IMR-90 (cell line): ENCODE measurements at regions not wholly inside any gene's neighbourhood (a gene's known extent, or its start where the extent isn't known, plus 50 kb on each side); places are given as distances from the start of the nearest gene placed in this dataset.

ENCODE experiments used
- ATAC-seq: fragments of 200-7000 bp; cut with Tn5 transposase; 2 replicates; pipeline ENCODE4 v1.9.1; 2020; ENCODE audit warnings: low read depth, mild to moderate bottlenecking, moderate library complexity
- BruUV-seq: library from RNA; stranded (reverse); fragments of 400-500 nt; replicated peaks from 2 replicates; lab custom pipeline; 2021; lab: Mats Ljungman, UMichigan
- CTCF ChIA-PET: fragments of 300-600 bp; formaldehyde crosslinking; extraction: SDS; loops from one replicate; lab custom pipeline; 2021; ENCODE audit warnings: antibody characterized with exemption; lab: Yijun Ruan, JAX
- POLR2A ChIA-PET: fragments of 300-600 bp; sonication (Branson Sonifier 250); formaldehyde crosslinking; loops from one replicate; lab custom pipeline; 2022; ENCODE audit warnings: antibody characterized with exemption; ENCODE audit not compliant: unreplicated experiment; lab: Charles Lee
- DNase-seq: peaks from one replicate; pipeline ENCODE4 v3.0.0; 2013
- H2AFZ ChIP-seq: replicated peaks from 2 replicates; pipeline ENCODE3; 2013; ENCODE audit warnings: low read length, mild to moderate bottlenecking; ENCODE audit not compliant: poor library complexity
- H2AK5ac ChIP-seq: 2 replicates; pipeline ENCODE4 v1.6.1; 2013; ENCODE audit warnings: low read depth, low read length, inconsistent platforms
- H2AK9ac ChIP-seq: replicated peaks from 2 replicates; pipeline ENCODE3; 2013; ENCODE audit warnings: mild to moderate bottlenecking, low read depth, low read length, moderate library complexity; ENCODE audit not compliant: poor library complexity
- H2BK120ac ChIP-seq: 2 replicates; pipeline ENCODE4 v1.6.1; 2013; ENCODE audit warnings: low read depth, low read length, inconsistent platforms
- H2BK15ac ChIP-seq: 3 replicates; pipeline ENCODE4 v1.6.1; 2013; ENCODE audit warnings: low read depth, low read length, inconsistent platforms
- H2BK20ac ChIP-seq: 2 replicates; pipeline ENCODE4 v1.6.1; 2013; ENCODE audit warnings: low read depth, mild to moderate bottlenecking, inconsistent platforms, low read length, moderate library complexity
- H2BK5ac ChIP-seq: 2 replicates; pipeline ENCODE4 v1.6.1; 2013; ENCODE audit warnings: mild to moderate bottlenecking, low read depth, low read length, inconsistent platforms; ENCODE audit not compliant: poor library complexity, severe bottlenecking
- H3K14ac ChIP-seq: replicated peaks from 2 replicates; pipeline ENCODE4 v1.6.1; 2013; ENCODE audit warnings: low read depth, low read length, inconsistent platforms
- H3K18ac ChIP-seq: 2 replicates; pipeline ENCODE4 v1.6.1; 2013; ENCODE audit warnings: low read depth, low read length, control low read depth
- H3K23ac ChIP-seq: 2 replicates; pipeline ENCODE4 v1.6.1; 2013; ENCODE audit warnings: low read depth, low read length, inconsistent platforms
- H3K27ac ChIP-seq: 2 replicates; pipeline ENCODE4 v1.5.1; 2013; ENCODE audit warnings: mild to moderate bottlenecking, control low read depth, low read length; ENCODE audit not compliant: insufficient read depth
- H3K27me3 ChIP-seq: 2 replicates; pipeline ENCODE4 v1.6.1; 2013; ENCODE audit warnings: low read length; ENCODE audit not compliant: control insufficient read depth, insufficient read depth
- H3K36me3 ChIP-seq: 2 replicates; pipeline ENCODE4 v1.6.1; 2013; ENCODE audit warnings: low read length, mixed read lengths; ENCODE audit not compliant: control insufficient read depth, insufficient read depth
- H3K4ac ChIP-seq: 2 replicates; pipeline ENCODE4 v1.6.1; 2013; ENCODE audit warnings: low read depth, low read length, inconsistent platforms
- H3K4me1 ChIP-seq: 2 replicates; pipeline ENCODE4 v1.6.1; 2013; ENCODE audit warnings: low read length, mixed read lengths; ENCODE audit not compliant: control insufficient read depth, insufficient read depth
- H3K4me2 ChIP-seq: 2 replicates; pipeline ENCODE4 v1.6.1; 2013; ENCODE audit warnings: low read depth, mild to moderate bottlenecking, control low read depth, low read length, moderate library complexity
- H3K4me3 ChIP-seq: 2 replicates; pipeline ENCODE4 v1.5.1; 2013; ENCODE audit warnings: low read depth, mild to moderate bottlenecking, control low read depth, low read length, moderate library complexity; ENCODE audit not compliant: insufficient read depth
- H3K56ac ChIP-seq: 2 replicates; pipeline ENCODE4 v1.6.1; 2013; ENCODE audit warnings: low read length, inconsistent platforms; ENCODE audit not compliant: insufficient read depth; ENCODE audit errors: extremely low read depth
- H3K79me1 ChIP-seq, 2 experiments: 2 replicates each; pipeline ENCODE4 v1.6.1; 2013; ENCODE audit warnings: low read length in 2 of 2, inconsistent platforms in 1 of 2, low read depth in 1 of 2
- H3K9ac ChIP-seq: 2 replicates; pipeline ENCODE4 v1.6.1; 2013; ENCODE audit warnings: low read depth, low read length, control low read depth
- H3K9me1 ChIP-seq: 2 replicates; pipeline ENCODE4 v1.6.1; 2013; ENCODE audit warnings: low read length, inconsistent platforms; ENCODE audit not compliant: insufficient read depth
- H3K9me3 ChIP-seq: 2 replicates; pipeline ENCODE4 v1.6.1; 2013; ENCODE audit warnings: low read length; ENCODE audit not compliant: control insufficient read depth, insufficient read depth
- H4K20me1 ChIP-seq: 2 replicates; pipeline ENCODE4 v1.6.1; 2013; ENCODE audit warnings: low read length, inconsistent platforms; ENCODE audit not compliant: insufficient read depth
- H4K5ac ChIP-seq: 2 replicates; pipeline ENCODE4 v1.6.1; 2013; ENCODE audit warnings: mild to moderate bottlenecking, low read depth, low read length, control low read depth
- H4K8ac ChIP-seq, 2 experiments: 2 replicates each; pipeline ENCODE4 v1.6.1; 2013; ENCODE audit warnings: low read depth in 2 of 2, low read length in 2 of 2, control low read depth in 1 of 2, inconsistent platforms in 1 of 2
- H4K91ac ChIP-seq: 2 replicates; pipeline ENCODE4 v1.6.1; 2013; ENCODE audit warnings: low read depth, low read length, inconsistent platforms; ENCODE audit not compliant: insufficient read depth
- POLR2A ChIP-seq: IDR thresholded peaks from 2 replicates; pipeline ENCODE4 v1.6.1; 2012; ENCODE audit warnings: mild to moderate bottlenecking, low read depth, low read length
- RFX5 ChIP-seq: IDR thresholded peaks from 2 replicates; pipeline ENCODE4 v1.8.0; 2012; ENCODE audit warnings: low read depth, mild to moderate bottlenecking, low read length, moderate library complexity
- WGBS, 2 experiments: methylation state at CpG; one replicate each; pipeline versions ENCODE4 v1.1.5 to v1.1.7; 2013; ENCODE audit warnings: missing lambda C conversion rate in 2 of 2; ENCODE audit not compliant: insufficient read length in 1 of 2; ENCODE audit errors: extremely low coverage in 2 of 2; 5-methylcytosine and 5-hydroxymethylcytosine counted together
- dilution Hi-C: fragments of 300-500 bp; cut with HindIII; formaldehyde crosslinking; loops from one replicate; pipeline ENCODE4 v1.14.3; 2018; ENCODE audit warnings: low sequenced_read_pairs; ENCODE audit not compliant: unreplicated experiment
- in situ Hi-C: fragments of 300-500 bp; cut with MboI; formaldehyde crosslinking; loops from 3 replicates; pipeline ENCODE4 v1.14.3; 2019; ENCODE audit warnings: low sequenced_read_pairs, inconsistent platforms, mixed read lengths
- intact Hi-C: fragments of 100-400 bp; cut with micrococcal nuclease; formaldehyde crosslinking; loops from 2 replicates; pipeline ENCODE4 v1.10.0; 2022
- TF ChIP-seq, protein P1 (sequence below): fragments of 150-350 bp; IDR thresholded peaks from 2 replicates; pipeline ENCODE4 v1.6.1; 2016; ENCODE audit warnings: low read depth, mild to moderate bottlenecking, low read length, moderate library complexity, borderline replicate concordance

DNA sequence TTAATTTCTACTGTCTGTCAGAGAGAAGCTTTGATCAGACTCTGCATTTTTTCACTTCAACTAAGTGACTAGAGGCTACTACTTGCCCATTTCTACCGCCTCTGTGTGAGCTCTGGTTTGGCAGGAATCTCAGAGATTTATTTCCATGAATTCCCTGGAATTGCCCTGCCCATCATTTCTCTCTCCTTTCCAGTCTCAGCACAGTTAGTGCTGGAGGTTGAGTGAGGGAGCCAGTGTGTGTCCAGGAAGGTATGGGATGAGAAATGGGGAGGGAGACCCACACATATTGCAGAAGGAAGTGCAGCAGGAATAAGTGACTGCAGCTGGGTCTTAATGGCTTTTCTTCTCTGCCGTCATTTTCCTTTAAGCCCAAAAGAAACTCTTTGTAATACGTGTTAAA, 443.1 kb upstream of the ZNF462 start:
- Histone ChIP-seq H3K27me3 (no peaks in the 10 kb centered on the region), H3K14ac (no peak overlapping the region), H3K56ac (no peak overlapping the region), H3K9me1 (no peaks in the 10 kb centered on the region), H2BK20ac (no peak overlapping the region), H3K27ac (no peak overlapping the region), H4K8ac (no peak overlapping the region), H3K36me3 (no peaks in the 10 kb centered on the region), H2BK120ac (no peak overlapping the region), H3K4ac (no peak overlapping the region), H4K20me1 (no peaks in the 10 kb centered on the region), H3K4me3 (no peak overlapping the region), H2AK5ac (no peak overlapping the region), H3K23ac (no peak overlapping the region), H2BK15ac (no peak overlapping the region), H3K4me1 (no peaks in the 10 kb centered on the region), H3K79me1 (no peaks in the 10 kb centered on the region), H3K4me2 (no peak overlapping the region), H2AFZ (no peak overlapping the region), H2AK9ac (no peak overlapping the region), H3K9me3 (peaks cover 11% of the 10 kb centered on the region), H4K5ac (no peak overlapping the region), H3K18ac (no peak overlapping the region), H3K9ac (no peak overlapping the region), H2BK5ac (no peak overlapping the region), H4K91ac (no peak overlapping the region)
- DNase-seq, result no peak
- intact Hi-C loops, result no loop called here
- ATAC-seq, result no peak
- in situ Hi-C loops, result no loop called here
- ChIA-PET POLR2A (no interaction called here), CTCF (no interaction called here)
- no TSS peak for BruUV-seq
- no CpG with 5 or more reads among the region's 3 CpGs for WGBS, 2 experiments
- TF ChIP-seq, protein P1, sequence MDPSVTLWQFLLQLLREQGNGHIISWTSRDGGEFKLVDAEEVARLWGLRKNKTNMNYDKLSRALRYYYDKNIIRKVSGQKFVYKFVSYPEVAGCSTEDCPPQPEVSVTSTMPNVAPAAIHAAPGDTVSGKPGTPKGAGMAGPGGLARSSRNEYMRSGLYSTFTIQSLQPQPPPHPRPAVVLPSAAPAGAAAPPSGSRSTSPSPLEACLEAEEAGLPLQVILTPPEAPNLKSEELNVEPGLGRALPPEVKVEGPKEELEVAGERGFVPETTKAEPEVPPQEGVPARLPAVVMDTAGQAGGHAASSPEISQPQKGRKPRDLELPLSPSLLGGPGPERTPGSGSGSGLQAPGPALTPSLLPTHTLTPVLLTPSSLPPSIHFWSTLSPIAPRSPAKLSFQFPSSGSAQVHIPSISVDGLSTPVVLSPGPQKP, result no peak
- TF ChIP-seq RFX5 (no peak), POLR2A (no peak)
- dilution Hi-C loops, result no loop called here
